ENCODE measurements at regions not wholly inside any gene's neighbourhood (a gene's known extent, or its start where the extent isn't known, plus 50 kb on each side); places are given as distances from the start of the nearest gene placed in this dataset.
A peak's percentile ranks its signal among the peaks of the same experiment; 100 is the strongest.

GRCh38 chr12:58570411-58570810 is 349.9 kb downstream of the LRIG3 start:
- Histone ChIP-seq H3K9ac (ENCODE audit: low read depth, low read length) (no peak overlapping the region), H4K20me1 (ENCODE audit: insufficient read depth, low read length) (no peaks in the 10 kb centered on the region), H3K27me3 (ENCODE audit: insufficient read depth, low read length, poor library complexity) (no peaks in the 10 kb centered on the region), H3K4me3 (ENCODE audit: low read depth in 1 of 2, low read length in 2 of 2) (no peak overlapping the region), H3K9me3 (ENCODE audit: insufficient read depth, low read length, severe bottlenecking) (no peaks in the 10 kb centered on the region), H2AFZ (ENCODE audit: low read depth, low read length) (no peak overlapping the region), H3K79me2 (ENCODE audit: insufficient read depth, low read length) (no peaks in the 10 kb centered on the region), H3K4me1 (ENCODE audit: insufficient read depth, low read length) (no peaks in the 10 kb centered on the region), H3K27ac (ENCODE audit: low read length) (no peak overlapping the region), H3K36me3 (ENCODE audit: insufficient read depth, low read length) (no peaks in the 10 kb centered on the region), H3K4me2 (ENCODE audit: insufficient read depth, low read length) (no peak overlapping the region)
- ATAC-seq (ENCODE audit: insufficient read depth, low read depth): no peak
- DNase-seq: no peak
- TF ChIP-seq CTCF (IDR thresholded peaks at IDR 0.05; ENCODE audit: borderline replicate concordance, extremely low read depth, low read length, poor library complexity, severe bottlenecking) (no peak), EZH2 (IDR thresholded peaks at IDR 0.05; ENCODE audit: borderline replicate concordance, low read depth, low read length, severe bottlenecking) (no peak)

- DNase-seq: no peak
- no peak overlapping the region for H3K9ac ChIP-seq (ENCODE audit: low read depth, low read length)
- ATAC-seq (ENCODE audit: insufficient read depth, low read depth): peak; percentile 37; the same call in 1 of the 3 replicates
- no peak overlapping the region for H3K27ac ChIP-seq (ENCODE audit: low read length)
- H3K36me3 ChIP-seq (ENCODE audit: insufficient read depth, low read length): no peaks in the 10 kb centered on the region
- H2AFZ ChIP-seq (ENCODE audit: low read depth, low read length): no peak overlapping the region
- H3K4me1 ChIP-seq (ENCODE audit: insufficient read depth, low read length): no peaks in the 10 kb centered on the region
- TF ChIP-seq EZH2 (IDR thresholded peaks at IDR 0.05; ENCODE audit: borderline replicate concordance, low read depth, low read length, severe bottlenecking): no peak
- no peak for TF ChIP-seq CTCF (IDR thresholded peaks at IDR 0.05; ENCODE audit: borderline replicate concordance, extremely low read depth, low read length, poor library complexity, severe bottlenecking)
- H3K9me3 ChIP-seq (ENCODE audit: insufficient read depth, low read length, severe bottlenecking): no peaks in the 10 kb centered on the region
- no peak overlapping the region for H3K4me2 ChIP-seq (ENCODE audit: insufficient read depth, low read length)
- H3K27me3 ChIP-seq (ENCODE audit: insufficient read depth, low read length, poor library complexity): no peaks in the 10 kb centered on the region
- H3K79me2 ChIP-seq (ENCODE audit: insufficient read depth, low read length): no peaks in the 10 kb centered on the region
- no peak overlapping the region for H3K4me3 ChIP-seq (ENCODE audit: low read depth in 1 of 2, low read length in 2 of 2)
- no peaks in the 10 kb centered on the region for H4K20me1 ChIP-seq (ENCODE audit: insufficient read depth, low read length)
These were observed 345.0 kb downstream of the LRIG3 start for GRCh38 chr12:58575256-58575655.

DNA sequence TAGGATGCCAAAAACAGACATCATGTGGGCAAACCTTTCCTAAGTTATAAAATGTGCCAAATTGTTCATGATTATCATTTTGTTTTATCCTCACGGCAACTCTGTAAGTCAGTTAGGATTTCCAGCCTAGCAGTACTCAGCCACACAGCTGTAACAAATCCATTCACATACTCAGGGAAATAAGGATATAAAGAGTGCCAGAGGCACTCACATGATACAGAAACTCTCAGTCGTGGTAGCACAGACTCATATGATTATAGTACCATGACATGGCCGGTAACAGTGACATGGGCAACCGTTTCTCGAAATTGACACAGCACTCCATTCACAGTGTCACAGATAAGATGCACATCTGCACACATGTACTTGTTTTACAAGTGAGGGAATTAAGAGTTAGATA is 344.2 kb downstream of the LRIG3 start:
- no peak overlapping the region for H3K27ac ChIP-seq (ENCODE audit: low read length)
- no peaks in the 10 kb centered on the region for H3K27me3 ChIP-seq (ENCODE audit: insufficient read depth, low read length, poor library complexity)
- H2AFZ ChIP-seq (ENCODE audit: low read depth, low read length): no peak overlapping the region
- no peaks in the 10 kb centered on the region for H3K9me3 ChIP-seq (ENCODE audit: insufficient read depth, low read length, severe bottlenecking)
- TF ChIP-seq EZH2 (IDR thresholded peaks at IDR 0.05; ENCODE audit: borderline replicate concordance, low read depth, low read length, severe bottlenecking) (no peak), CTCF (IDR thresholded peaks at IDR 0.05; ENCODE audit: borderline replicate concordance, extremely low read depth, low read length, poor library complexity, severe bottlenecking) (no peak)
- no peak overlapping the region for H3K4me2 ChIP-seq (ENCODE audit: insufficient read depth, low read length)
- no peaks in the 10 kb centered on the region for H4K20me1 ChIP-seq (ENCODE audit: insufficient read depth, low read length)
- no peaks in the 10 kb centered on the region for H3K36me3 ChIP-seq (ENCODE audit: insufficient read depth, low read length)
- no peak for ATAC-seq (ENCODE audit: insufficient read depth, low read depth)
- H3K79me2 ChIP-seq (ENCODE audit: insufficient read depth, low read length): no peaks in the 10 kb centered on the region
- H3K4me3 ChIP-seq (ENCODE audit: low read depth in 1 of 2, low read length in 2 of 2): no peak overlapping the region
- H3K4me1 ChIP-seq (ENCODE audit: insufficient read depth, low read length): no peaks in the 10 kb centered on the region
- DNase-seq: no peak
- H3K9ac ChIP-seq (ENCODE audit: low read depth, low read length): no peak overlapping the region

DNA sequence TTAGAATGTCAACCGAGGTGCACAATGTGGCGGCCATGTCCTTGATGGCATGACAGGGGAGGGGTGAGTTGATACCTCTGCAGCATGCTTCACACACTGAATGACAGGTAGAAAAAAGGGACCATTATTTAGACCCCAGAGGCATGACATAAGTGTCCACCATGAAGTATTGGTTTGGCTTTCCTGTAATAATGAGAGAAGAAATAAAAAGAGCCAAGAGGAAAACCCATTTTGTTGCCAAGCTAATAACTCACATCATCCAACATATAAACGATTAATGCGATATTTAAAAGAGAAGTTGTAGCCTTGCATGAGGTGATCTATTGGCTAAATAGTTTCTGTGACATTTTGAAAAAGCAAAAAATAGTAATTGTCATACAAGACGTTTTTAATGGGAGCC is 343.4 kb downstream of the LRIG3 start:
- H3K9ac ChIP-seq (ENCODE audit: low read depth, low read length): no peak overlapping the region
- H3K27ac ChIP-seq (ENCODE audit: low read length): no peak overlapping the region
- no peaks in the 10 kb centered on the region for H3K79me2 ChIP-seq (ENCODE audit: insufficient read depth, low read length)
- DNase-seq (no peak), ATAC-seq (ENCODE audit: insufficient read depth, low read depth) (no peak)
- no peak overlapping the region for H3K4me3 ChIP-seq (ENCODE audit: low read depth in 1 of 2, low read length in 2 of 2)
- TF ChIP-seq CTCF (IDR thresholded peaks at IDR 0.05; ENCODE audit: borderline replicate concordance, extremely low read depth, low read length, poor library complexity, severe bottlenecking) (no peak), EZH2 (IDR thresholded peaks at IDR 0.05; ENCODE audit: borderline replicate concordance, low read depth, low read length, severe bottlenecking) (no peak)
- H4K20me1 ChIP-seq (ENCODE audit: insufficient read depth, low read length): no peaks in the 10 kb centered on the region
- H3K27me3 ChIP-seq (ENCODE audit: insufficient read depth, low read length, poor library complexity): no peaks in the 10 kb centered on the region
- no peaks in the 10 kb centered on the region for H3K9me3 ChIP-seq (ENCODE audit: insufficient read depth, low read length, severe bottlenecking)
- no peaks in the 10 kb centered on the region for H3K36me3 ChIP-seq (ENCODE audit: insufficient read depth, low read length)
- H3K4me1 ChIP-seq (ENCODE audit: insufficient read depth, low read length): no peaks in the 10 kb centered on the region
- no peak overlapping the region for H3K4me2 ChIP-seq (ENCODE audit: insufficient read depth, low read length)
- no peak overlapping the region for H2AFZ ChIP-seq (ENCODE audit: low read depth, low read length)
